Mesodermal cell (in vitro differentiated cells): ENCODE measurements at regions not wholly inside any gene's neighbourhood (a gene's known extent, or its start where the extent isn't known, plus 50 kb on each side); places are given as distances from the start of the nearest gene placed in this dataset.

Experiments used
- H3K27ac ChIP-seq: 2 replicates; pipeline ENCODE4 v1.7.0; 2013; ENCODE audit warnings: mild to moderate bottlenecking, low read depth, low read length, moderate library complexity; ENCODE audit not compliant: severe bottlenecking
- H3K36me3 ChIP-seq: 2 replicates; pipeline ENCODE4 v1.7.1; 2013; ENCODE audit warnings: mild to moderate bottlenecking, low read length, moderate library complexity; ENCODE audit not compliant: control insufficient read depth, insufficient read depth
- H3K4me1 ChIP-seq: one replicate; pipeline ENCODE4 v1.7.1; 2013; ENCODE audit warnings: mild to moderate bottlenecking, low read length; ENCODE audit not compliant: insufficient read depth, control insufficient read depth, poor library complexity, severe bottlenecking
- H3K4me3 ChIP-seq: 2 replicates; pipeline ENCODE4 v1.7.0; 2013; ENCODE audit warnings: low read length, control low read depth, mild to moderate bottlenecking; ENCODE audit not compliant: insufficient read depth, poor library complexity, severe bottlenecking; ENCODE audit errors: extremely low read depth
- H3K9me3 ChIP-seq: 2 replicates; pipeline ENCODE4 v1.7.1; 2013; ENCODE audit warnings: mild to moderate bottlenecking, low read length, moderate library complexity; ENCODE audit not compliant: control insufficient read depth
- WGBS, 2 experiments: methylation state at CpG; one replicate each; pipeline ENCODE4 v1.1.5; 2013; ENCODE audit warnings: missing lambda C conversion rate in 2 of 2; ENCODE audit not compliant: insufficient coverage in 2 of 2; 5-methylcytosine and 5-hydroxymethylcytosine counted together

DNA sequence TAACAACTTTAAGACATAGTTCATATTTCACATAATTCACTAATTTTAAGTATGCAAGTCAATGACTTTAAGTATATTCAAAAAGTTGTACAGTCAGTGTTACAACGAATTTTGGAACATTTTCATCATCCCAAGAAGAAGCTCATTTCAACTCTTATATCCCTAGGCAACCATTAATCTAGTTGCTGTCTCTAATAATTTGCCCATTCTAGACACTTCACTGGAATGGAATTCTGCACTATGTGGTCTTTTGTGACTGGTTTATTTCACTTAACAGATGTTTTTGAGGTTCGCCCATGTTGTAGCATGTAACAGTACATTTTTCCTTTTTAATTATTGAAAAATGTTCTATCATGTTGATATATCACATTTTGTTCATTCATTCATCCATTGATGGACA is 104.2 kb upstream of the SPRED1 start:
- Histone ChIP-seq H3K36me3 (no peaks in the 10 kb centered on the region), H3K4me3 (no peak overlapping the region), H3K27ac (no peak overlapping the region), H3K9me3 (peaks cover 8% of the 10 kb centered on the region), H3K4me1 (no peaks in the 10 kb centered on the region)
- no CpG with 5 or more reads among the region's 2 CpGs for WGBS, 2 experiments

DNA sequence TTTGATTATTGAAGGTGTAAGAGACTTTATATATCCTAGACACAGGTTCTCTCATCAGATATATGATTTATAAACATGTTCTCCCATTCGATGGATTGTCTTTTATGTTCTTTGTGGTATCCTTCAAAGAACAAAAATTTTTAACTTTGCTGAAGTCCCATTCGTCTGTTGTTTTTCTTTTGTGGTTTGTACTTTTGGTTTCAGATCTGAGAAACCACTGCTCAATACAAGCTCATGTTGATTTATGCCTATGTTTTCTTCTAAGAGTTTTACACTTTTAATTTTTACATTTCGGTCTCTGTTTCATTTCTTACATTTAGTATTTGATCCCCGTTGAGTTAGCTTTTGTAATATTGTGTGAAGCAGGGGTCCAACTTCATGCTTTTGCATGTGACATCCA is 103.3 kb upstream of the SPRED1 start:
- H3K4me3 ChIP-seq: no peak overlapping the region
- no peak overlapping the region for H3K27ac ChIP-seq
- peaks cover 8% of the 10 kb centered on the region for H3K9me3 ChIP-seq
- WGBS, 2 experiments: no CpG with 5 or more reads among the region's 4 CpGs
- no peaks in the 10 kb centered on the region for H3K4me1 ChIP-seq
- H3K36me3 ChIP-seq: no peaks in the 10 kb centered on the region

DNA sequence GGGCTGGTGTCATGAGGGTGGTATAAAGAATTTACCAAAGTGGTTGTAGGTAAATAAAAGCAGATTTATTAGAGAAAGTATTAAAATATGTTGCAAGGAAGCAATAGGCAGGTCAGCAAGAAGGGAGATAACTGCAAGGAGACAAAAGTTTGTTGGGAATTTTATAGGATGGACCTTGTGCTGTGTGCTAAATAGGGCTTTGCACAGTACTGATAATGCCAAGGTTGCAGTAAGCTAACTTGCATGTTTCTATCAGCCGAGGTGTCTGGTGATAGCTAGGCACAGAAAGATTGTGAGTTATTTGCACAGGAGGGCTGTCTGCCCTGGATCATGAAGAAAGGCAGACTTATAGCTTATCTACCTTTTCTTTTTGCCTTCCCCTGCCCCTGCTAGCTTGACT is 102.5 kb upstream of the SPRED1 start:
- H3K36me3 ChIP-seq: no peaks in the 10 kb centered on the region
- 100% methylated on average over 1 of the region's 1 CpG; no CpG with 5 or more reads in 1 of the 2 experiments for WGBS, 2 experiments
- H3K9me3 ChIP-seq: peaks cover 8% of the 10 kb centered on the region
- no peaks in the 10 kb centered on the region for H3K4me1 ChIP-seq
- H3K27ac ChIP-seq: no peak overlapping the region
- no peak overlapping the region for H3K4me3 ChIP-seq

DNA sequence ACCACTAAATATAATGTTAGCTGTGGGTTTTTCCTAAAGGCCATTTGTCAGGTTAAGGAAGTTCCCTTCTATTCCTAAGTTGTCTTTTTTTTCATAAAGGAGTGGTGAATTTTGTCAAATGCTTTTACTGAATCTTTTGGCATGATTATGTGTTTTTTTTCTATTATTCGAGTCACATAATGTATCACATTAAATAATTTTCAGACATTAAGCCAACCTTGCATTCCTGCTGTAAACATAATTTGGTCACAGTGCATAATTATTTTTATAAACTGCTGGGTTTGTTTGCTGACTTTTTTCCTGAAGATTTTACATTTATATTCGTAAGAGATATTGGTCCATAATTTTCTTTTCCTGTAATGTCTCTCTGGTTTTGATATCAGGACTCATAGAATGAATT is 101.8 kb upstream of the SPRED1 start:
- peaks cover 8% of the 10 kb centered on the region for H3K9me3 ChIP-seq
- no CpG with 5 or more reads among the region's 2 CpGs for WGBS, 2 experiments

DNA sequence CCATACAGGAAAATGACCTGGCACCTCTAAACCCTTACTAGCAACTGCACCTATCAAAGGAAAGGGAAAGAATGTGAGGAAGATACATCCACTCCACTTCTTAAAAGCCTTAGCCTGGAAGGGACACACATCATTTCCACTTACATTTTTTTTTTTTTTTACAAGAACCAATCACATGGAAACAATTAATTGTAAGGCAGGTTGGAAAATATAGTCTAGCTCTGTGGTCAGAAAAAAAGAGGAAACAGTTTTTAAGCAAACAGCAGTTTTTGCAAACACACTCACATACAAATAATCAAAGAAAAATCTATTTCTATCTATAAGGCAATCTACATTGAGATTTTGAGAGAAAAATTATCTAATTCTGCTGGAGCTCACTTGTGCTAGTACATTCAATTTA is 98.9 kb upstream of the SPRED1 start:
- H3K27ac ChIP-seq: no peak overlapping the region
- no peaks in the 10 kb centered on the region for H3K36me3 ChIP-seq
- no peak overlapping the region for H3K4me3 ChIP-seq
- peaks cover 8% of the 10 kb centered on the region for H3K9me3 ChIP-seq
- H3K4me1 ChIP-seq: no peaks in the 10 kb centered on the region

More for the DNA sequence above, 101.8 kb upstream of the SPRED1 start:
- Histone ChIP-seq H3K27ac (no peak overlapping the region), H3K36me3 (no peaks in the 10 kb centered on the region), H3K4me1 (no peaks in the 10 kb centered on the region), H3K4me3 (no peak overlapping the region)

- no peak overlapping the region for H3K4me3 ChIP-seq
- WGBS, 2 experiments: 100% methylated on average over 1 of the region's 1 CpG
- H3K9me3 ChIP-seq: peaks cover 8% of the 10 kb centered on the region
Measured at GRCh38 chr15:38154255-38154654, 98.4 kb upstream of the SPRED1 start.

GRCh38 chr15:38154837-38155236 is 97.8 kb upstream of the SPRED1 start:
- Histone ChIP-seq H3K4me1 (no peaks in the 10 kb centered on the region), H3K4me3 (no peak overlapping the region), H3K36me3 (no peaks in the 10 kb centered on the region), H3K27ac (no peak overlapping the region), H3K9me3 (peaks cover 8% of the 10 kb centered on the region)
- no CpG with 5 or more reads among the region's 3 CpGs for WGBS, 2 experiments

More at GRCh38 chr15:38154255-38154654, 98.4 kb upstream of the SPRED1 start:
- no peaks in the 10 kb centered on the region for H3K36me3 ChIP-seq
- no peaks in the 10 kb centered on the region for H3K4me1 ChIP-seq
- no peak overlapping the region for H3K27ac ChIP-seq

GRCh38 chr15:38163658-38164057 is 89.0 kb upstream of the SPRED1 start:
- no peaks in the 10 kb centered on the region for H3K36me3 ChIP-seq
- no peak overlapping the region for H3K27ac ChIP-seq
- no peaks in the 10 kb centered on the region for H3K9me3 ChIP-seq
- no peaks in the 10 kb centered on the region for H3K4me1 ChIP-seq
- H3K4me3 ChIP-seq: no peak overlapping the region

DNA sequence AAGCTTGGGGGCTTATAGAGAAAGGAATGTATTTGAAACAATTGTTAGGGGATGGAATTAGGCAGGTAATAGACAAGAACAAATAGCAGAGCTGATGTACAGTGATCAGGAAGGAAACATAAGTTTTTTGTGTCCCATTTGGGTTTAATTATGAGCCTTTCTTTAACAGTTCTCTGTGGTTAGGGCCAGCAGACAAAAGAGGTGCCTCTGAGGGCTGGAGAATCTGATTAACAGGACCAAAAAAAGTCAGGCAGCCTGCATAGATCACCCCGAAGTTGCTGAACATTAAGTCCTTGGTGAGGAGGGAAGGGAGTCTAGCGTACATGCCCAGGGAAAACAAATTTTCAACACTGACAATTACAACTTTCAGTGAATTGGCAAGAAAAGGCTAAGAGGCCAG is 88.6 kb upstream of the SPRED1 start:
- H3K27ac ChIP-seq: no peak overlapping the region
- H3K9me3 ChIP-seq: no peaks in the 10 kb centered on the region
- no peak overlapping the region for H3K4me3 ChIP-seq
- no peaks in the 10 kb centered on the region for H3K4me1 ChIP-seq
- 100% methylated on average over 1 of the region's 2 CpGs; no CpG with 5 or more reads in 1 of the 2 experiments for WGBS, 2 experiments
- no peaks in the 10 kb centered on the region for H3K36me3 ChIP-seq

DNA sequence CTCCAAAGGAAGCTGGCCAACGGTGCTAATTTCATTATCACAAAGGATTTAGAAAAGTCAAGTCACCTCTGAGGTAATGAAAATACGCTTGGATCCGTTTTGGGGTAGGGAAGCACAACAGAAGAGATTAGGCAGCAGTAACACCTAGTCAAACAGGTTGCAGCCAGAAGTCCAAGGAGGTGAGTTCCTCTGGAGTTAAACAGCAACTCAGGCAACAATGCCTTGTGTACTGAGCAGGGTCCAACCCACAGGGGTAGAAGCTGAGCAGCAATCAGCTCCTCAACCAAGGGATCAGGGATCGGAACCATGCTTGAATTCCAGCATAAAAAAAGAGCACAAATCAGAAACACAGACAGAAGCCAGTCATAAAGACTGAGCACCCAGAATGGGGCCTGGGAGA is 88.1 kb upstream of the SPRED1 start:
- WGBS, 2 experiments: 70 to 86% methylated on average over 1 to 4 of the region's 4 CpGs
- no peaks in the 10 kb centered on the region for H3K4me1 ChIP-seq
- no peaks in the 10 kb centered on the region for H3K36me3 ChIP-seq
- H3K4me3 ChIP-seq: no peak overlapping the region
- H3K9me3 ChIP-seq: no peaks in the 10 kb centered on the region
- no peak overlapping the region for H3K27ac ChIP-seq

- WGBS, 2 experiments: 65 to 69% methylated on average over 2 of the region's 2 CpGs
- H3K27ac ChIP-seq: no peak overlapping the region
Measured at GRCh38 chr15:38168467-38169070, 84.1 kb upstream of the SPRED1 start.

More at GRCh38 chr15:38168467-38169070, 84.1 kb upstream of the SPRED1 start:
- H3K4me1 ChIP-seq: no peaks in the 10 kb centered on the region
- no peaks in the 10 kb centered on the region for H3K9me3 ChIP-seq
- H3K36me3 ChIP-seq: no peaks in the 10 kb centered on the region
- H3K4me3 ChIP-seq: no peak overlapping the region
